Neural progenitor cell (in vitro differentiated cells): ENCODE measurements at regions not wholly inside any gene's neighbourhood (a gene's known extent, or its start where the extent isn't known, plus 50 kb on each side); places are given as distances from the start of the nearest gene placed in this dataset.

Source experiments
- DNase-seq: peaks from one replicate; pipeline ENCODE4 v3.0.0-alpha.2; 2016; ENCODE audit warnings: low spot score
- H2AFZ ChIP-seq: fragments of 200-600 bp; sonication (generic); replicated peaks from 2 replicates; pipeline ENCODE4 v1.6.1; 2016; ENCODE audit warnings: antibody characterized with exemption
- H3F3A ChIP-seq: fragments of 200-600 bp; sonication (generic); 2 replicates; pipeline ENCODE4 v1.6.1; 2016; ENCODE audit warnings: antibody characterized with exemption, low read depth
- H3K27ac ChIP-seq: fragments of 200-600 bp; sonication (generic); 2 replicates; pipeline ENCODE4 v1.5.1; 2016; ENCODE audit warnings: mild to moderate bottlenecking
- H3K27me3 ChIP-seq: fragments of 200-600 bp; sonication (generic); 2 replicates; pipeline ENCODE4 v1.6.1; 2016; ENCODE audit warnings: mild to moderate bottlenecking, moderate library complexity
- H3K36me3 ChIP-seq: fragments of 200-600 bp; sonication (generic); 2 replicates; pipeline ENCODE4 v1.5.1; 2016
- H3K4me1 ChIP-seq: fragments of 200-600 bp; sonication (generic); 2 replicates; pipeline ENCODE4 v1.6.1; 2016; ENCODE audit warnings: mixed run types
- H3K4me2 ChIP-seq: fragments of 200-600 bp; sonication (generic); 2 replicates; pipeline ENCODE4 v1.6.1; 2016
- H3K4me3 ChIP-seq: fragments of 200-600 bp; sonication (generic); 2 replicates; pipeline ENCODE4 v1.5.1; 2016
- H3K79me2 ChIP-seq: fragments of 200-600 bp; sonication (generic); 2 replicates; pipeline ENCODE4 v1.6.1; 2016; ENCODE audit warnings: low read depth
- H3K9ac ChIP-seq: fragments of 200-600 bp; sonication (generic); 2 replicates; pipeline ENCODE4 v1.6.1; 2016
- H3K9me3 ChIP-seq: fragments of 200-600 bp; sonication (generic); 2 replicates; pipeline ENCODE4 v1.5.1; 2016; ENCODE audit warnings: low read depth
- H4K20me1 ChIP-seq: fragments of 200-600 bp; sonication (generic); 2 replicates; pipeline ENCODE4 v1.6.1; 2016; ENCODE audit warnings: low read depth
- H3K27ac Mint-ChIP-seq: 3 replicates; pipeline ENCODE4 v1.8.0; 2021; ENCODE audit warnings: mixed read lengths
- H3K27me3 Mint-ChIP-seq: 2 replicates; pipeline ENCODE4 v1.8.0; 2022; ENCODE audit warnings: low read depth, mild to moderate bottlenecking, inconsistent platforms, moderate library complexity, mixed read lengths; ENCODE audit not compliant: insufficient read depth
- H3K36me3 Mint-ChIP-seq: 3 replicates; pipeline ENCODE4 v1.8.0; 2021; ENCODE audit warnings: mixed read lengths
- H3K4me1 Mint-ChIP-seq: 3 replicates; pipeline ENCODE4 v1.8.0; 2021; ENCODE audit warnings: mixed read lengths
- H3K4me3 Mint-ChIP-seq: 3 replicates; pipeline ENCODE4 v1.8.0; 2021; ENCODE audit warnings: mild to moderate bottlenecking, moderate library complexity, mixed read lengths
- H3K9me3 Mint-ChIP-seq: 3 replicates; pipeline ENCODE4 v1.8.0; 2020; ENCODE audit warnings: mixed read lengths
- CTCF ChIP-seq: fragments of 200-600 bp; sonication (generic); IDR thresholded peaks from 2 replicates; pipeline ENCODE4 v1.5.1; 2017; ENCODE audit warnings: antibody characterized with exemption, mild to moderate bottlenecking
- EZH2 ChIP-seq: fragments of 200-600 bp; sonication (generic); IDR thresholded peaks from 2 replicates; pipeline ENCODE4 v1.6.1; 2017; ENCODE audit warnings: antibody characterized with exemption, mild to moderate bottlenecking, moderate library complexity
- EZH2phosphoT487 ChIP-seq: fragments of 200-600 bp; sonication (generic); IDR thresholded peaks from 2 replicates; pipeline ENCODE4 v1.6.1; 2017; ENCODE audit warnings: antibody characterized with exemption

- Mint-ChIP-seq H3K27ac (no peak overlapping the region), H3K4me1 (peaks cover 37% of the 10 kb centered on the region), H3K36me3 (no peaks in the 10 kb centered on the region), H3K9me3 (no peaks in the 10 kb centered on the region), H3K27me3 (peaks cover 60% of the 10 kb centered on the region), H3K4me3 (peak overlapping the region; percentile 84)
- Histone ChIP-seq H3K9ac (no peak overlapping the region), H3K4me3 (peak overlapping the region; percentile 48), H3K9me3 (no peaks in the 10 kb centered on the region), H4K20me1 (peaks cover 31% of the 10 kb centered on the region), H3K79me2 (no peaks in the 10 kb centered on the region), H3K4me2 (peak overlapping the region; percentile 82), H3K36me3 (no peaks in the 10 kb centered on the region), H2AFZ (peak overlapping the region; percentile 7), H3K4me1 (peaks cover 36% of the 10 kb centered on the region), H3K27me3 (peaks cover 70% of the 10 kb centered on the region), H3K27ac (no peak overlapping the region), H3F3A (peaks cover 31% of the 10 kb centered on the region)
- TF ChIP-seq EZH2, result peak; percentile 74
- peak; percentile 99 for TF ChIP-seq CTCF
- TF ChIP-seq EZH2phosphoT487, result peak; percentile 28
- DNase-seq, result peak; percentile 86
Observed at GRCh38 chr5:50962934-50963872, 296.8 kb downstream of the PARP8 start.

DNA sequence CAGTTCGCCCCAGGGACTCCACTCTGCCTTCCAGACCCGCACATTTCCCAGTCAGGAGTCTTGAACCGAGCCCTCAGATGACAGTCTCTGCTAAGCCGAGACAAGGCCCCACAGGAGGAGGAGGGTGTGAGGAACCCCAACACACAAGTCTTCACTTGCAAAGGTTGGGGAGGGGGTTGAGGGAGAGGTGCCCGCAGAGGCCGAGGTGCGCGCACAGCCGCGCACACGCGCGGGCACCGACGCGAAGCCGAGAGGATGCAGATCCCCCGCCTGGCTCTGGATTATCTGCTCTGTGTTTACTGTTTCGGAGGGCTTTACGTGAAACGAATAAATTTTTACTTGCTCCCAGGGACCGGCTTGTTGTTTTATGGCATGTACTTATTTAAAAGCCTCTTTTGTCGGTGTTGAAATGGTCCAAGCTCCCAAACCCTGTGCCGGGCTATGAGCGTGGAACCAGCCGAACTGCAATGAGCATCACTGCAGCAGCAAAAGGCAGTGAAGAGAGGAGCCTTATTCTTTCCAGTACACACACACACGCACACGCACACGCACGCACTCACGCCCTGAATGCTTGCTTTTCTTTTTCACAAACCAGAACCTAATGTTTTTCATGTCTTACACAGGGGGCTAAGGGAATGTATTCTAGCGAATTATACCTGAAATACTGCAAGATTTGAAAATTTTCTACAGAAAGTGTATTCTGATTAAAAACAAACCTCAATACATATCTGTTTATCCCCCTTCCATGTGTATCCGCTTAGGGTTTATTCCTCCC lies 297.7 kb downstream of the PARP8 start:
- no peak for TF ChIP-seq CTCF
- peak; percentile 18 for TF ChIP-seq EZH2
- no peak for TF ChIP-seq EZH2phosphoT487
- Mint-ChIP-seq H3K27ac (no peak overlapping the region), H3K27me3 (peaks cover 68% of the 10 kb centered on the region)

GRCh38 chr5:50964746-50965653 lies 298.6 kb downstream of the PARP8 start:
- Histone ChIP-seq H3F3A (peaks cover 41% of the 10 kb centered on the region), H3K27me3 (peaks cover 88% of the 10 kb centered on the region), H2AFZ (no peak overlapping the region), H3K27ac (no peak overlapping the region), H3K79me2 (no peaks in the 10 kb centered on the region), H3K9me3 (no peaks in the 10 kb centered on the region), H3K4me1 (peaks cover 52% of the 10 kb centered on the region), H3K4me2 (peak overlapping the region; percentile 90), H4K20me1 (peaks cover 47% of the 10 kb centered on the region), H3K4me3 (peak overlapping the region; percentile 38), H3K36me3 (no peaks in the 10 kb centered on the region), H3K9ac (no peak overlapping the region)
- H3K27me3 Mint-ChIP-seq, result peaks cover 77% of the 10 kb centered on the region
- TF ChIP-seq EZH2phosphoT487, result peak; percentile 43
- TF ChIP-seq EZH2, result no peak
- no peak for TF ChIP-seq CTCF
- H3K27ac Mint-ChIP-seq, result no peak overlapping the region
- H3K36me3 Mint-ChIP-seq, result no peaks in the 10 kb centered on the region
- DNase-seq, result no peak
- peaks cover 50% of the 10 kb centered on the region for H3K4me1 Mint-ChIP-seq
- no peak overlapping the region for H3K4me3 Mint-ChIP-seq
- no peaks in the 10 kb centered on the region for H3K9me3 Mint-ChIP-seq

More for the DNA sequence above, 297.7 kb downstream of the PARP8 start:
- no peak overlapping the region for H2AFZ ChIP-seq
- peak overlapping the region; percentile 48 for H3K4me3 ChIP-seq
- peak; percentile 52 for DNase-seq
- peak overlapping the region; percentile 82 for H3K4me2 ChIP-seq
- no peak overlapping the region for H3K27ac ChIP-seq
- H3K9me3 Mint-ChIP-seq, result no peaks in the 10 kb centered on the region
- H3K9me3 ChIP-seq, result no peaks in the 10 kb centered on the region
- peaks cover 39% of the 10 kb centered on the region for H4K20me1 ChIP-seq
- no peaks in the 10 kb centered on the region for H3K36me3 ChIP-seq
- no peaks in the 10 kb centered on the region for H3K79me2 ChIP-seq
- H3K36me3 Mint-ChIP-seq, result no peaks in the 10 kb centered on the region
- H3K27me3 ChIP-seq, result peaks cover 80% of the 10 kb centered on the region
- H3K4me1 ChIP-seq, result peaks cover 45% of the 10 kb centered on the region
- peaks cover 37% of the 10 kb centered on the region for H3F3A ChIP-seq
- no peak overlapping the region for H3K9ac ChIP-seq
- H3K4me1 Mint-ChIP-seq, result peaks cover 47% of the 10 kb centered on the region
- peak overlapping the region; percentile 77 for H3K4me3 Mint-ChIP-seq
